H9 (cell line): ENCODE measurements at regions not wholly inside any gene's neighbourhood (a gene's known extent, or its start where the extent isn't known, plus 50 kb on each side); places are given as distances from the start of the nearest gene placed in this dataset.

ENCODE experiments used
- DNase-seq: peaks from one replicate; pipeline ENCODE4 v3.0.0-alpha.2; 2017
- H2AFZ ChIP-seq: one replicate; pipeline ENCODE4 v1.6.1; 2013; ENCODE audit warnings: mild to moderate bottlenecking, low read length, control low read depth, moderate library complexity
- H2AK5ac ChIP-seq: 2 replicates; pipeline ENCODE4 v1.6.1; 2013; ENCODE audit warnings: low read length, control low read depth, mixed read lengths; ENCODE audit not compliant: insufficient read length
- H2BK120ac ChIP-seq: one replicate; pipeline ENCODE4 v1.6.1; 2013; ENCODE audit warnings: low read depth, mild to moderate bottlenecking, low read length, control low read depth, inconsistent platforms; ENCODE audit not compliant: poor library complexity, severe bottlenecking
- H2BK12ac ChIP-seq: 2 replicates; pipeline ENCODE4 v1.6.1; 2013; ENCODE audit warnings: low read length, control low read depth, mixed read lengths, low read depth; ENCODE audit not compliant: insufficient read length
- H2BK15ac ChIP-seq: 2 replicates; pipeline ENCODE4 v1.6.1; 2013; ENCODE audit warnings: low read depth, low read length, control low read depth
- H2BK20ac ChIP-seq: one replicate; pipeline ENCODE4 v1.6.1; 2013; ENCODE audit warnings: low read depth, mild to moderate bottlenecking, low read length, control low read depth, inconsistent platforms; ENCODE audit not compliant: poor library complexity, severe bottlenecking
- H2BK5ac ChIP-seq: 2 replicates; pipeline ENCODE4 v1.6.1; 2013; ENCODE audit warnings: low read length, control low read depth, mixed read lengths; ENCODE audit not compliant: insufficient read length
- H3K14ac ChIP-seq: 2 replicates; pipeline ENCODE4 v1.6.1; 2013; ENCODE audit warnings: low read length, control low read depth; ENCODE audit not compliant: insufficient read depth
- H3K18ac ChIP-seq: 2 replicates; pipeline ENCODE4 v1.6.1; 2013; ENCODE audit warnings: low read depth, mild to moderate bottlenecking, mixed read lengths, low read length, control low read depth; ENCODE audit not compliant: insufficient read length
- H3K23ac ChIP-seq: 2 replicates; pipeline ENCODE4 v1.6.1; 2013; ENCODE audit warnings: low read length, control low read depth, mixed read lengths, low read depth; ENCODE audit not compliant: insufficient read length
- H3K23me2 ChIP-seq: 2 replicates; pipeline ENCODE4 v1.6.1; 2013; ENCODE audit warnings: low read depth, mild to moderate bottlenecking, mixed read lengths, low read length, control low read depth; ENCODE audit not compliant: insufficient read length, poor library complexity, severe bottlenecking
- H3K27ac ChIP-seq: 2 replicates; pipeline ENCODE4 v1.5.1; 2013; ENCODE audit warnings: low read length, control low read depth, mixed read lengths, low read depth; ENCODE audit not compliant: insufficient read length
- H3K27me3 ChIP-seq: 2 replicates; pipeline ENCODE4 v1.6.1; 2013; ENCODE audit warnings: low read length, control low read depth, inconsistent platforms; ENCODE audit not compliant: insufficient read depth
- H3K4ac ChIP-seq: 2 replicates; pipeline ENCODE4 v1.6.1; 2013; ENCODE audit warnings: low read depth, mild to moderate bottlenecking, control low read depth, inconsistent platforms, low read length, moderate library complexity
- H3K4me1 ChIP-seq: 2 replicates; pipeline ENCODE4 v1.6.1; 2013; ENCODE audit warnings: low read length, control low read depth, inconsistent platforms; ENCODE audit not compliant: insufficient read depth
- H3K4me2 ChIP-seq: 2 replicates; pipeline ENCODE4 v1.6.1; 2013; ENCODE audit warnings: low read length, control low read depth, mixed read lengths; ENCODE audit not compliant: insufficient read length, insufficient read depth
- H3K56ac ChIP-seq: 2 replicates; pipeline ENCODE4 v1.6.1; 2013; ENCODE audit warnings: low read depth, mild to moderate bottlenecking, mixed read lengths, low read length, control low read depth; ENCODE audit not compliant: insufficient read length
- H3K79me1 ChIP-seq: 2 replicates; pipeline ENCODE4 v1.6.1; 2013; ENCODE audit warnings: low read depth, mild to moderate bottlenecking, moderate library complexity, low read length, control low read depth, inconsistent platforms; ENCODE audit not compliant: insufficient read depth, poor library complexity, severe bottlenecking
- H3K79me2 ChIP-seq: 2 replicates; pipeline ENCODE4 v1.6.1; 2013; ENCODE audit warnings: low read length, control low read depth, inconsistent platforms; ENCODE audit not compliant: insufficient read depth
- H3K9ac ChIP-seq: 2 replicates; pipeline ENCODE4 v1.6.1; 2013; ENCODE audit warnings: low read length, control low read depth, mixed read lengths; ENCODE audit not compliant: insufficient read length; ENCODE audit errors: extremely low read depth
- H3K9me3 ChIP-seq: one replicate; pipeline ENCODE4 v1.6.1; 2013; ENCODE audit warnings: low read depth, low read length, inconsistent platforms; ENCODE audit not compliant: control insufficient read depth
- H3T11ph ChIP-seq: one replicate; pipeline ENCODE4 v1.6.1; 2013; ENCODE audit warnings: mild to moderate bottlenecking, low read length, control low read depth, inconsistent platforms
- H4K20me1 ChIP-seq: one replicate; pipeline ENCODE4 v1.6.1; 2013; ENCODE audit not compliant: control insufficient read depth, insufficient read length, insufficient read depth
- H4K5ac ChIP-seq: 2 replicates; pipeline ENCODE4 v1.6.1; 2013; ENCODE audit warnings: low read depth, mild to moderate bottlenecking, mixed read lengths, low read length, control low read depth; ENCODE audit not compliant: insufficient read length
- H4K8ac ChIP-seq: replicated peaks from 2 replicates; pipeline ENCODE4 v1.6.1; 2013; ENCODE audit warnings: low read length, control low read depth, mixed read lengths, low read depth; ENCODE audit not compliant: insufficient read length
- H4K91ac ChIP-seq: 2 replicates; pipeline ENCODE4 v1.6.1; 2013; ENCODE audit warnings: low read depth, mild to moderate bottlenecking, moderate library complexity, mixed read lengths, low read length, control low read depth; ENCODE audit not compliant: insufficient read length
- H3K27ac Mint-ChIP-seq, 3 experiments: 2 replicates in 2 of 3; 3 replicates in 1 of 3; pipeline ENCODE4 v1.8.0; 2020 to 2021; ENCODE audit warnings: mixed read lengths in 3 of 3, mild to moderate bottlenecking in 1 of 3, moderate library complexity in 1 of 3
- H3K27me3 Mint-ChIP-seq: 2 replicates; pipeline ENCODE4 v1.8.0; 2021; ENCODE audit warnings: low read depth, mild to moderate bottlenecking, moderate library complexity, mixed read lengths
- H3K36me3 Mint-ChIP-seq, 3 experiments: 2 replicates in 2 of 3; 3 replicates in 1 of 3; pipeline ENCODE4 v1.8.0; 2020 to 2021; ENCODE audit warnings: low read depth in 3 of 3, mixed read lengths in 3 of 3; ENCODE audit not compliant: insufficient read depth in 1 of 3
- H3K4me1 Mint-ChIP-seq, 2 experiments: 2 replicates each; pipeline ENCODE4 v1.8.0; 2020; ENCODE audit warnings: mixed read lengths in 2 of 2
- H3K4me3 Mint-ChIP-seq, 2 experiments: 2 replicates in 1 of 2; 3 replicates in 1 of 2; pipeline ENCODE4 v1.8.0; 2020 to 2021; ENCODE audit warnings: mild to moderate bottlenecking in 2 of 2, mixed read lengths in 2 of 2, moderate library complexity in 1 of 2
- H3K9me3 Mint-ChIP-seq, 2 experiments: 2 replicates in 1 of 2; 3 replicates in 1 of 2; pipeline ENCODE4 v1.8.0; 2020; ENCODE audit warnings: mild to moderate bottlenecking in 2 of 2, mixed read lengths in 2 of 2, moderate library complexity in 1 of 2
- CTCF ChIP-seq: fragments of 200-600 bp; sonication (generic); conservative IDR thresholded peaks from 3 replicates; pipeline ENCODE4 v1.8.0; 2021; ENCODE audit warnings: antibody characterized with exemption, mild to moderate bottlenecking

GRCh38 chr4:126251169-126251568, 936.4 kb downstream of the FAT4 start:
- Mint-ChIP-seq H3K36me3 (no peaks in the 10 kb centered on the region), H3K27me3 (no peaks in the 10 kb centered on the region), H3K9me3 (peaks cover 3 to 5% of the 10 kb centered on the region in 2 experiments; a peak in 2 of 5 replicates), H3K4me3 (no peak overlapping the region), H3K4me1 (no peaks in the 10 kb centered on the region), H3K27ac (no peak overlapping the region)
- H2BK120ac ChIP-seq, result no peak overlapping the region
- DNase-seq, result no peak
- H3K27me3 ChIP-seq, result no peaks in the 10 kb centered on the region
- H3K79me1 ChIP-seq, result no peaks in the 10 kb centered on the region
- H3K4me1 ChIP-seq, result no peaks in the 10 kb centered on the region
- no peak overlapping the region for H4K91ac ChIP-seq
- no peak overlapping the region for H2BK15ac ChIP-seq
- H3K4ac ChIP-seq, result no peak overlapping the region
- H3K23ac ChIP-seq, result no peak overlapping the region
- H2BK12ac ChIP-seq, result no peak overlapping the region
- H3K27ac ChIP-seq, result no peak overlapping the region
- H4K20me1 ChIP-seq, result no peaks in the 10 kb centered on the region
- H4K5ac ChIP-seq, result no peak overlapping the region
- no peak overlapping the region for H2AFZ ChIP-seq
- no peaks in the 10 kb centered on the region for H3K23me2 ChIP-seq
- no peak overlapping the region for H3K9ac ChIP-seq
- no peak overlapping the region for H3K4me2 ChIP-seq
- no peaks in the 10 kb centered on the region for H3K9me3 ChIP-seq
- no peak overlapping the region for H3K18ac ChIP-seq
- H3T11ph ChIP-seq, result no peak overlapping the region
- no peak overlapping the region for H2AK5ac ChIP-seq
- H4K8ac ChIP-seq, result no peak overlapping the region
- no peak overlapping the region for H3K14ac ChIP-seq
- TF ChIP-seq CTCF, result no peak
- H3K79me2 ChIP-seq, result no peaks in the 10 kb centered on the region
- no peak overlapping the region for H2BK20ac ChIP-seq
- H2BK5ac ChIP-seq, result no peak overlapping the region
- no peak overlapping the region for H3K56ac ChIP-seq
